Parathyroid adenoma (tissue), 2 donors: ENCODE measurements at regions not wholly inside any gene's neighbourhood (a gene's known extent, or its start where the extent isn't known, plus 50 kb on each side); places are given as distances from the start of the nearest gene placed in this dataset.

Experiments used
- H2AFZ ChIP-seq: fragments of 300-600 bp; sonication (generic); one replicate; pipeline ENCODE4 v1.7.0; 2017; ENCODE audit warnings: antibody characterized with exemption, mild to moderate bottlenecking
- H3K27ac ChIP-seq: fragments of 300-600 bp; sonication (generic); one replicate; pipeline ENCODE4 v1.7.0; 2017
- H3K27me3 ChIP-seq: fragments of 300-600 bp; sonication (generic); one replicate; pipeline ENCODE4 v1.7.0; 2017; ENCODE audit warnings: low read length; ENCODE audit not compliant: control insufficient read depth, insufficient read depth
- H3K36me3 ChIP-seq: fragments of 300-600 bp; sonication (generic); one replicate; pipeline ENCODE4 v1.7.0; 2017; ENCODE audit warnings: low read length; ENCODE audit not compliant: control insufficient read depth, insufficient read depth
- H3K4me1 ChIP-seq: fragments of 300-600 bp; sonication (generic); one replicate; pipeline ENCODE4 v1.7.0; 2017; ENCODE audit warnings: control low read depth
- H3K4me2 ChIP-seq: fragments of 300-600 bp; sonication (generic); one replicate; pipeline ENCODE4 v1.7.0; 2017; ENCODE audit warnings: low read length
- H3K4me3 ChIP-seq: fragments of 300-600 bp; sonication (generic); one replicate; pipeline ENCODE4 v1.7.0; 2017; ENCODE audit warnings: low read depth, low read length
- H3K79me2 ChIP-seq: fragments of 300-600 bp; sonication (generic); one replicate; pipeline ENCODE4 v1.7.0; 2017; ENCODE audit warnings: control low read depth
- H3K9ac ChIP-seq: fragments of 300-600 bp; sonication (generic); one replicate; pipeline ENCODE4 v1.7.0; 2017; ENCODE audit warnings: mild to moderate bottlenecking
- H3K9me3 ChIP-seq: fragments of 300-600 bp; sonication (generic); one replicate; pipeline ENCODE4 v1.7.0; 2017; ENCODE audit warnings: low read length; ENCODE audit not compliant: control insufficient read depth
- TF ChIP-seq, protein P1 (sequence below): fragments of 300-600 bp; sonication (generic); IDR thresholded peaks from one replicate; pipeline ENCODE4 v1.7.0; 2017; ENCODE audit warnings: antibody characterized with exemption, mild to moderate bottlenecking
- donor health status: primary hyperparathyroidism.

DNA sequence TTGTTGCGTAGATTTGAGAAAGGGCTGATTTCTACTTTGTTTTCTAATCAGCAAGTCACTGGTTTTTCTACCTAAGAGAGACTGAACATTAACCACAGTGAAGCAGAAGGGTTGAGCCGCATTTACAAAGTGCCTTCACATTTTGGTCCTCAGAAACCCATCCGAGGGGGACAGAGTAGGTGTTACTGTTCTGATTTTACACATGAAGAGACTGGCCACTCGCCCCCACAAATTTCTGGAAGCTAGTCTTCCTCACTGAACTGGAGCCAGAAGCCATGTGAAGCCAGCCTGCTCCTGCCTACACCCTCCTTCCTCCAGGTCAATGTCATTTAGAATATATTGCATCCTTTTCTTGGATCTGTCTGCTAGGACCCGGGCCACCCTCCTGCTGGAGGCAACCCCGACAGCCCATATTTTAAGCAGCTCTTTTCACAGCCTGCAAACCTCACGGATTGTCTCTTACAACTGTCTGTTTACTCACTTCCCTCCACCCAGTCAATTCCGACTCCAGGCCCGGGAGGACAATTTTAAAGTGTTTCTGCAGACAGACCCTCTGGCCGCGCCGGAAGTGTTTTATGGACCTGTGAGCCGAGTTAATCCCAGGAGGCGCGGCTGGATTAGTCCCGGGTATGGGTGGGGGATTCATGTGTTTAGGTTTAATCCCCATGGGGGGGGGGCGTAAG is 73.2 kb upstream of the BCOR start:
- Histone ChIP-seq H3K27ac (no peak overlapping the region), H3K4me2 (no peak overlapping the region), H3K4me1 (peaks cover 17% of the 10 kb centered on the region), H3K36me3 (no peaks in the 10 kb centered on the region), H3K79me2 (peaks cover 4% of the 10 kb centered on the region), H3K27me3 (no peaks in the 10 kb centered on the region), H2AFZ (peak overlapping the region; percentile 54), H3K9me3 (no peaks in the 10 kb centered on the region), H3K4me3 (peak overlapping the region; percentile 2), H3K9ac (no peak overlapping the region)
- TF ChIP-seq, protein P1, sequence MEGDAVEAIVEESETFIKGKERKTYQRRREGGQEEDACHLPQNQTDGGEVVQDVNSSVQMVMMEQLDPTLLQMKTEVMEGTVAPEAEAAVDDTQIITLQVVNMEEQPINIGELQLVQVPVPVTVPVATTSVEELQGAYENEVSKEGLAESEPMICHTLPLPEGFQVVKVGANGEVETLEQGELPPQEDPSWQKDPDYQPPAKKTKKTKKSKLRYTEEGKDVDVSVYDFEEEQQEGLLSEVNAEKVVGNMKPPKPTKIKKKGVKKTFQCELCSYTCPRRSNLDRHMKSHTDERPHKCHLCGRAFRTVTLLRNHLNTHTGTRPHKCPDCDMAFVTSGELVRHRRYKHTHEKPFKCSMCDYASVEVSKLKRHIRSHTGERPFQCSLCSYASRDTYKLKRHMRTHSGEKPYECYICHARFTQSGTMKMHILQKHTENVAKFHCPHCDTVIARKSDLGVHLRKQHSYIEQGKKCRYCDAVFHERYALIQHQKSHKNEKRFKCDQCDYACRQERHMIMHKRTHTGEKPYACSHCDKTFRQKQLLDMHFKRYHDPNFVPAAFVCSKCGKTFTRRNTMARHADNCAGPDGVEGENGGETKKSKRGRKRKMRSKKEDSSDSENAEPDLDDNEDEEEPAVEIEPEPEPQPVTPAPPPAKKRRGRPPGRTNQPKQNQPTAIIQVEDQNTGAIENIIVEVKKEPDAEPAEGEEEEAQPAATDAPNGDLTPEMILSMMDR, result no peak

DNA sequence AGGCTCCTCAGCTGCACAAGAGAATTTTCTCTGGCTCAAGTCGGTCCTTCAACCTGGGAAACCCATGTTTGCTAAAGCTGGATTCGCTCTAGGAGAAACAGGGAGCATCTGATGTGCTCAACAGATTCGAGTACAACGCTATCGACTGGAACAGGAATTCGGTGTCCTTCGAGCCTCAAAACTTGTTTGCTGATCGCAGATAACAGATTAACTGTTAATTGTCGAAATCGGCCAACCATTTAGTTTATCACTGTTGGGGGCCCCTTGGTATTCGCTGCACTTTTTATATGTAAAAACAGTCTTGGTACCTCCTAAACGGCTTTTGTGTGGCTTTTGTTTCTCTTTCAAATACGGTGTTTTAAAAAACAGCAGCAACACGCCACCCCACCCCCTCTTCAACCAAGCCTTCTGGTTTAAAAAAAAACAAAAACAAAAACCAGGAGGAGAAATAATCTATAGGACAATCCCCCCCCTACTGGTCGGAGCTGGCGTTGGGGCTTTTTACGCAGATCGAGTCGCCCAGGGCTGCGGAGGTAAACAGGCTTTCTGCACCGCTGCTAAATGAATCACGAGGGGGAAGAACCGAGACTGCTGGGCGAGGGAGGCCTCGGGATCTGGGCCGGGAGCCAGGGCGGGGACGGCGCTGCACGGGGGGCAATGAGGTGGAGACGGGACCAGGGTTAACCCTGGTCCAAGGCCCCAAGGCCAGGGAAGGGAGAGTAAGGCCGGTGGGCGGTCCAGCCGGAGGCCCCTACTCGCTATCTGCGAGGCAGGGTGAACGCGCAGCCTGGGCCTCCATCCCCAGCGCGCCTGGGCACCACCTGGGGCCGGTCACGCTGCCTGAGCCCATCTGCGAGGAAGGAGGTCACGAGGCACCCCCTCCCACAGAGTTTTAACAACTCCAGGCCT is 71.7 kb upstream of the BCOR start:
- Histone ChIP-seq H3K4me2 (no peak overlapping the region), H3K9ac (no peak overlapping the region), H3K9me3 (no peaks in the 10 kb centered on the region), H2AFZ (no peak overlapping the region), H3K4me1 (peaks cover 14% of the 10 kb centered on the region), H3K4me3 (no peak overlapping the region), H3K27me3 (no peaks in the 10 kb centered on the region), H3K36me3 (no peaks in the 10 kb centered on the region), H3K27ac (no peak overlapping the region), H3K79me2 (peaks cover 6% of the 10 kb centered on the region)
- TF ChIP-seq, protein P1, result no peak

DNA sequence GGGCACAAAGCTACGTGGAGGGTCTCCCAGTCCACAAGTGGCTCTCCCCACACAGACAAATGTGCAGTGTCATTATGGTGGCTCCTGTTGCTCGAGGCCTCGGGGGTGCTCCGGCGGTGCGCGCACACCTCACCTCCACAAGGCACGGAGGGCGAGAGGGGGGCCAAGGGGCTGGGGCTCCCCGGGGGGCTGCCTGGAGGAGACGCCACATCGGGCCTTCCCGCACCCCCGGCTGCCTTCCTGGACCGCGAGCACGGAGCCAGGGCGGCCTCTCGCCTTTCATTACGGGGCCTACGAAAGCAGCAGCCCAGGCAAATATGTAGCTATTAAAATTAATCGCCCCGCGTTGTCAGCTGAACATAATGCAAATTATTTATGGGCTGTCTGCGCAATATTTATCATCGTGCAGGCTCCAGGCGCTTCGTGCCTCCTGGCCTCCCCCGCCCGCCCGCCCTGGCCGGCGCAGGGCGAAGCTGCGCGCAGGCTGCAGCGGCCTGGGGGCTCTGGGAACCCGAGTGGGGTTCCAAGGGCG is 70.8 kb upstream of the BCOR start:
- Histone ChIP-seq H2AFZ (no peak overlapping the region), H3K4me1 (peaks cover 8% of the 10 kb centered on the region), H3K27me3 (no peaks in the 10 kb centered on the region), H3K36me3 (no peaks in the 10 kb centered on the region), H3K27ac (no peak overlapping the region), H3K4me3 (no peak overlapping the region), H3K9me3 (no peaks in the 10 kb centered on the region), H3K4me2 (no peak overlapping the region), H3K9ac (no peak overlapping the region), H3K79me2 (peaks cover 6% of the 10 kb centered on the region)
- TF ChIP-seq, protein P1, result no peak

GRCh38 chrX:40167850-40168479 is 70.2 kb upstream of the BCOR start:
- Histone ChIP-seq H3K27me3 (no peaks in the 10 kb centered on the region), H3K4me2 (no peak overlapping the region), H3K9ac (no peak overlapping the region), H3K36me3 (no peaks in the 10 kb centered on the region), H3K9me3 (no peaks in the 10 kb centered on the region), H2AFZ (no peak overlapping the region), H3K4me1 (peaks cover 2% of the 10 kb centered on the region), H3K27ac (no peak overlapping the region), H3K4me3 (no peak overlapping the region), H3K79me2 (peaks cover 6% of the 10 kb centered on the region)
- TF ChIP-seq, protein P1, result no peak
